K562 (cell line): ENCODE measurements at regions not wholly inside any gene's neighbourhood (a gene's known extent, or its start where the extent isn't known, plus 50 kb on each side); places are given as distances from the start of the nearest gene placed in this dataset.

Source experiments
- ATAC-seq: fragments of 200-7000 bp; cut with Tn5 transposase; 3 replicates; pipeline ENCODE4 v1.9.1; 2020; ENCODE audit warnings: moderate library complexity
- BruUV-seq: library from RNA; stranded (reverse); fragments of 400-500 nt; replicated peaks from 2 replicates; lab custom pipeline; 2021; lab: Mats Ljungman, UMichigan
- CTCF ChIA-PET: fragments of 300-600 bp; formaldehyde crosslinking; extraction: SDS; loops from one replicate; lab custom pipeline; 2021; ENCODE audit warnings: low intra/inter-chr PET ratio; lab: Yijun Ruan, JAX
- POLR2A ChIA-PET: fragments of 300-600, 350-650 bp; sonication (Branson Sonifier 250); formaldehyde crosslinking; extraction: SDS; loops from one replicate; lab custom pipeline; 2021; ENCODE audit warnings: antibody characterized with exemption, inconsistent platforms; lab: Yijun Ruan, JAX
- DNase-seq, 4 experiments: peaks; one replicate each; pipeline versions ENCODE4 v3.0.0 to v3.0.0-alpha.2; 2011 to 2018; ENCODE audit warnings: low spot score in 3 of 4, mixed read lengths in 3 of 4; ENCODE audit errors: extremely low read depth in 1 of 4
- FAIRE-seq: peaks from 2 replicates; lab custom pipeline; 2011; peaks lifted over from hg19 to GRCh38; lab: Jason Lieb, UNC
- H2AFZ ChIP-seq: 2 replicates; pipeline ENCODE4 v1.6.0; 2011; ENCODE audit warnings: low read depth, low read length, control low read depth, inconsistent platforms
- H3K27ac ChIP-seq: fragments of 200-600 bp; 3 replicates; pipeline ENCODE4 v1.8.0; 2011; ENCODE audit warnings: low read depth, mild to moderate bottlenecking, control low read depth, inconsistent platforms, low read length, moderate library complexity, mixed read lengths; ENCODE audit errors: extremely low read depth
- H3K27me3 ChIP-seq, 2 experiments: fragments of 300-600 bp in 1 of 2; 2 replicates in 1 of 2; 3 replicates in 1 of 2; pipeline versions ENCODE4 v1.6.0 to v1.8.0; 2011; ENCODE audit warnings: inconsistent platforms in 2 of 2, low read length in 2 of 2, mild to moderate bottlenecking in 1 of 2, mixed read lengths in 1 of 2, moderate library complexity in 1 of 2; ENCODE audit not compliant: control insufficient read depth in 2 of 2, insufficient read depth in 2 of 2
- H3K36me3 ChIP-seq: fragments of 300-600 bp; 3 replicates; pipeline ENCODE4 v1.8.0; 2011; ENCODE audit warnings: mild to moderate bottlenecking, low read length, inconsistent platforms; ENCODE audit not compliant: control insufficient read depth, insufficient read depth
- H3K4me1 ChIP-seq, 2 experiments: fragments of 200-600 bp in 1 of 2; replicated peaks in 1 of 2; 2 replicates in 1 of 2; 3 replicates in 1 of 2; pipeline versions ENCODE4 v1.5.1 to v1.8.0; 2011; ENCODE audit warnings: inconsistent platforms in 2 of 2, low read length in 2 of 2, mild to moderate bottlenecking in 1 of 2, mixed read lengths in 1 of 2, moderate library complexity in 1 of 2; ENCODE audit not compliant: control insufficient read depth in 2 of 2, insufficient read depth in 2 of 2
- H3K4me2 ChIP-seq: 2 replicates; pipeline ENCODE4 v1.6.1; 2011; ENCODE audit warnings: low read length, control low read depth, inconsistent platforms, mixed read lengths; ENCODE audit not compliant: insufficient read depth
- H3K4me3 ChIP-seq: fragments of 200-600 bp; sonication (generic), shearing (Covaris generic); 2 replicates; pipeline ENCODE4 v1.5.1; 2016; ENCODE audit warnings: control low read depth, inconsistent platforms
- H3K79me2 ChIP-seq: fragments of 200-600 bp; 3 replicates; pipeline ENCODE4 v1.8.0; 2011; ENCODE audit warnings: low read length, inconsistent platforms; ENCODE audit not compliant: control insufficient read depth, insufficient read depth
- H3K9ac ChIP-seq, 2 experiments: 2 replicates each; pipeline versions ENCODE4 v1.6.0 to v1.6.1; 2011; ENCODE audit warnings: low read depth in 2 of 2, low read length in 2 of 2, control low read depth in 1 of 2, inconsistent platforms in 1 of 2, mild to moderate bottlenecking in 1 of 2, mixed read lengths in 1 of 2; ENCODE audit not compliant: insufficient read depth in 1 of 2
- H3K9me1 ChIP-seq: one replicate; pipeline ENCODE4 v1.6.0; 2011; ENCODE audit warnings: inconsistent platforms, mild to moderate bottlenecking, low read length, moderate library complexity; ENCODE audit not compliant: control insufficient read depth, insufficient read depth
- H3K9me3 ChIP-seq: replicated peaks from 2 replicates; pipeline ENCODE4 v1.5.1; 2011; ENCODE audit warnings: low read depth, low read length, inconsistent platforms; ENCODE audit not compliant: control insufficient read depth, insufficient read depth
- H4K20me1 ChIP-seq: replicated peaks from 2 replicates; pipeline ENCODE4 v1.6.1; 2011; ENCODE audit warnings: low read length, inconsistent platforms, mixed read lengths; ENCODE audit not compliant: control insufficient read depth, insufficient read depth
- CCAR2 ChIP-seq: fragments of 200-400 bp; formaldehyde crosslinking; IDR thresholded peaks from 2 replicates; pipeline ENCODE4 v1.6.1; 2017; ENCODE audit warnings: mild to moderate bottlenecking, low read depth, low read length
- KDM4B ChIP-seq, 2 experiments: fragments of 450-650 bp in 1 of 2; sonication (generic) in 1 of 2; IDR thresholded peaks; 2 replicates each; pipeline ENCODE4 v1.6.1; 2016 to 2017; ENCODE audit warnings: borderline replicate concordance in 2 of 2, antibody characterized with exemption in 1 of 2, low read depth in 1 of 2, mild to moderate bottlenecking in 1 of 2
- MCM2 ChIP-seq: fragments of 450-650 bp; IDR thresholded peaks from 2 replicates; pipeline ENCODE4 v1.6.1; 2017; ENCODE audit warnings: low read depth, mild to moderate bottlenecking
- MIER1 ChIP-seq: fragments of 450-650 bp; IDR thresholded peaks from 2 replicates; pipeline ENCODE4 v1.6.1; 2016; ENCODE audit warnings: antibody characterized with exemption, mild to moderate bottlenecking, low read depth
- MTA3 ChIP-seq: fragments of 450-650 bp; formaldehyde crosslinking; IDR thresholded peaks from 2 replicates; pipeline ENCODE4 v1.6.1; 2017; ENCODE audit warnings: mild to moderate bottlenecking, borderline replicate concordance
- NCOA2 ChIP-seq, 2 experiments: fragments of 450-650 bp; IDR thresholded peaks; 2 replicates each; pipeline ENCODE4 v1.6.1; 2018; ENCODE audit warnings: mild to moderate bottlenecking in 2 of 2, moderate library complexity in 1 of 2; ENCODE audit not compliant: partially characterized antibody in 2 of 2
- PCBP2 ChIP-seq: fragments of 200-400 bp; formaldehyde crosslinking; IDR thresholded peaks from 2 replicates; pipeline ENCODE4 v1.6.1; 2018; ENCODE audit warnings: low read length, low read depth, mild to moderate bottlenecking, moderate library complexity; ENCODE audit not compliant: poor library complexity, severe bottlenecking
- RAD51 ChIP-seq: fragments of 450-650 bp; IDR thresholded peaks from 2 replicates; pipeline ENCODE4 v1.7.1; 2016; ENCODE audit warnings: low read depth, mild to moderate bottlenecking, borderline replicate concordance
- SNIP1 ChIP-seq: fragments of 450-650 bp; IDR thresholded peaks from 2 replicates; pipeline ENCODE4 v1.7.1; 2017; ENCODE audit warnings: low read depth, mild to moderate bottlenecking
- XRCC4 ChIP-seq: IDR thresholded peaks from one replicate; pipeline ENCODE4 v1.6.1; 2011; ENCODE audit not compliant: insufficient read depth, insufficient read length; ENCODE audit errors: extremely low read depth
- ZNF224 ChIP-seq: sonication (generic); formaldehyde crosslinking; IDR thresholded peaks from 2 replicates; pipeline ENCODE4 v1.8.0; 2022; ENCODE audit warnings: mild to moderate bottlenecking, missing genetic modification reagents
- WGBS: fragments of 100-300 bp; shearing (Covaris generic); methylation state at CpG from one replicate; pipeline ENCODE4 v1.1.6; 2016; ENCODE audit warnings: low coverage, mixed read lengths; ENCODE audit not compliant: insufficient coverage; ENCODE audit errors: missing lambda C conversion rate; 5-methylcytosine and 5-hydroxymethylcytosine counted together
- in situ Hi-C: fragments of 300-500 bp; cut with MboI; formaldehyde crosslinking; loops from 4 replicates; pipeline ENCODE4 v1.15.0; 2018; ENCODE audit warnings: inconsistent platforms, mixed read lengths
- intact Hi-C: fragments of 100-400 bp; cut with micrococcal nuclease; formaldehyde crosslinking; loops from 2 replicates; pipeline ENCODE4 v1.14.2; 2022

DNA sequence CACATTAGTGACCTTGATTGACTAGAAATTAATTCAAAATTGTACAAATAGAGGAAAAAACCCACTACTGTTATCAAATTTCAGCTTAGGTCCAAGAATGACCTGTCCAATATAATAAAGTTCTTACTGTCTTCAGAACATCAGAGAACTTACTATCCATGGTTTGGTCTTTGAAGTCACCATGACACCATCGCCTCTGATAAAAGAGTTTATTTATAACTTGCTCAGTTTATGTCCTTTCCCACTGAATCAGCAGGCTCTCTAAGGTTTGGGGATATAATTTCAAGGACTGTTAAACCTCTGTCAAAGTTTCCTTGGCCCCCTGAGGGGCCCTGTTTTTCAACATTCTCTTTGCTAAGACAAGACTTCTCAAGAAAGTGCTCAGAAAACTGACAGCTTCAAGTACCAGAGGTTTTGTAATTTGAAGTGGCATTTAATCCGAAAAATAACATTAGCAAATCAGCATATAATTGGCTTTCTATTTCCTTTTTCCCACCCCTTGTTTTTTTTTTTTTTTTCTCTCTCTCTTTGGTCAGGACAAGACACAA lies 191.7 kb upstream of the FERD3L start (continued):
- TF ChIP-seq PCBP2: no peak
- TF ChIP-seq ZNF224 (CRISPR knock-in tag): no peak
- no peak for TF ChIP-seq MIER1
- no peak for TF ChIP-seq CCAR2
- TF ChIP-seq SNIP1: no peak
- TF ChIP-seq RAD51: no peak

DNA sequence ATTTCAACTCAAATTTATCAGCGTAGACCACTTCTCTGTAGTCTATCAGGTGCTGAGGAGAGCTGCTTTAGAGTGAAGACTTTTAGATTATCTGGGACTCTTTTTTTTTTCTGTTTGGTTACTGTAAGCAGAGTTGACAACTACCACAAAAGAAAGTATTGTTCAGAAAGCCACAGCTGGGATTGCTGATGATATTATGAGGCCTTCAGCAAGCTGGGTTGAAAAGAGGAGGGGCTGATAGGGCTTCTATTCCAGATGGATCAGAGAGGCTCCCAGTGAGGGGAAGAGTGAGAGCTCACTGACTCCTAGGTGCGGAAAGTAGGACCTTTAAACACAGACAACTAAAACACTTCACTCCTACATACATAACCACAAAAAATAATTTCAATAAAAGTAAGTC lies 188.5 kb upstream of the FERD3L start:
- H3K9ac ChIP-seq: no peak overlapping the region
- no peak overlapping the region for H3K4me2 ChIP-seq
- no TSS peak for BruUV-seq
- intact Hi-C loops (no loop called here), in situ Hi-C loops (no loop called here)
- no peaks in the 10 kb centered on the region for H3K4me1 ChIP-seq
- no peak overlapping the region for H3K27ac ChIP-seq
- no peaks in the 10 kb centered on the region for H3K79me2 ChIP-seq
- no peaks in the 10 kb centered on the region for H3K9me1 ChIP-seq
- FAIRE-seq (no peak), DNase-seq (no peak), ATAC-seq (no peak)
- ChIA-PET POLR2A (no interaction called here), CTCF (no interaction called here)
- H3K36me3 ChIP-seq: no peaks in the 10 kb centered on the region
- no peak overlapping the region for H2AFZ ChIP-seq
- peaks cover 2% of the 10 kb centered on the region; the same call in 1 of the 2 replicates for H3K9me3 ChIP-seq
- H3K4me3 ChIP-seq: no peak overlapping the region
- no peaks in the 10 kb centered on the region for H4K20me1 ChIP-seq
- H3K27me3 ChIP-seq: no peaks in the 10 kb centered on the region
- TF ChIP-seq KDM4B (IDR thresholded peaks at IDR 0.05; ENCODE audit: borderline replicate concordance in 2 of 2, low read depth in 1 of 2) (no peak), MTA3 (no peak), XRCC4 (no peak), MCM2 (no peak), NCOA2 (IDR thresholded peaks at IDR 0.05; ENCODE audit: partially characterized antibody in 2 of 2) (no peak), RAD51 (no peak)
- 6% methylated on average over 2 of the region's 2 CpGs for WGBS
